GM20000 (cell line): ENCODE measurements at regions not wholly inside any gene's neighbourhood (a gene's known extent, or its start where the extent isn't known, plus 50 kb on each side); places are given as distances from the start of the nearest gene placed in this dataset.

Experiments
- DNase-seq: peaks from one replicate; pipeline ENCODE4 v3.0.0; 2012; ENCODE audit warnings: low spot score
- TF ChIP-seq, protein P1 (sequence below): IDR thresholded peaks from 2 replicates; pipeline ENCODE4 v1.5.1; 2012; ENCODE audit warnings: mild to moderate bottlenecking, control low read depth; ENCODE audit errors: extremely low read depth, missing control alignments

DNA sequence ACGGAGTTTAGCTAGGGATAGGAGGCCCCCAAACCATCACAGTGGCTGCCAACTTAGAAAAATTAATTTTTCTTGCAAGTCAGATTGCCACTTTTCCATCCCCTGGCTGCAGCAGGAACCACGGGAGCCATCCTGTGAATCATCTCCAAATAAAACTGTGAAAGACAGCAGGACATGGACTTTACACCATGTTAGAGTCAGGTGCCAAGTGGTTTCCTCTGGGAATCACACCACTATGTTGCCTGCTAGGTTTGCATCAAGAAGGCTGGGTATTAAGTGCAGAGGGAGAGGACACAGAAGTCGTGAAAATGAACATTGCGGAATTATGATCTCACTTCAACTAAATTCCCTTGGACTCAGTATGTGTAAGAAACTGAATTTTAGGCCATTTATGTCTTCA is 471.3 kb upstream of the GOT2 start:
- TF ChIP-seq, protein P1, sequence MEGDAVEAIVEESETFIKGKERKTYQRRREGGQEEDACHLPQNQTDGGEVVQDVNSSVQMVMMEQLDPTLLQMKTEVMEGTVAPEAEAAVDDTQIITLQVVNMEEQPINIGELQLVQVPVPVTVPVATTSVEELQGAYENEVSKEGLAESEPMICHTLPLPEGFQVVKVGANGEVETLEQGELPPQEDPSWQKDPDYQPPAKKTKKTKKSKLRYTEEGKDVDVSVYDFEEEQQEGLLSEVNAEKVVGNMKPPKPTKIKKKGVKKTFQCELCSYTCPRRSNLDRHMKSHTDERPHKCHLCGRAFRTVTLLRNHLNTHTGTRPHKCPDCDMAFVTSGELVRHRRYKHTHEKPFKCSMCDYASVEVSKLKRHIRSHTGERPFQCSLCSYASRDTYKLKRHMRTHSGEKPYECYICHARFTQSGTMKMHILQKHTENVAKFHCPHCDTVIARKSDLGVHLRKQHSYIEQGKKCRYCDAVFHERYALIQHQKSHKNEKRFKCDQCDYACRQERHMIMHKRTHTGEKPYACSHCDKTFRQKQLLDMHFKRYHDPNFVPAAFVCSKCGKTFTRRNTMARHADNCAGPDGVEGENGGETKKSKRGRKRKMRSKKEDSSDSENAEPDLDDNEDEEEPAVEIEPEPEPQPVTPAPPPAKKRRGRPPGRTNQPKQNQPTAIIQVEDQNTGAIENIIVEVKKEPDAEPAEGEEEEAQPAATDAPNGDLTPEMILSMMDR: no peak
- no peak for DNase-seq

DNA sequence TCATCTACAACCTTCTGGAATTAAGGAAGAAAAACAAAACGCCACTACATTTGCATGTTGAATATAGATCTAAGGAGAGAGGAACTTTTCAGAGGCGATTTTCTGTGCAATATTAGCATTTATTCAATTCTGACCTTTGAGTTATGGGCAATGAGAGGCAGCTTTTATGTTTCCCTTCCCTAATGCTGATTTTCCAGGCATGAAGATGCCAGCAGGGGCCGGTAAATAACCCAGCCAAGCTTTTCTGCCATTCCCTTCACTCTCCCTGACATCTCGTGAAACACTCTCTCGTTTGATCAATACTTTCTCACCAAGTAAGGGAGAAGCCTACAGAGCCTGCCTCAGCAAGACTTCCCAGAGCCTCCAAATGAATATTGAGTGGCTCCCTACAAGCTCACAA is 470.5 kb upstream of the GOT2 start:
- TF ChIP-seq, protein P1: no peak
- DNase-seq: no peak

DNA sequence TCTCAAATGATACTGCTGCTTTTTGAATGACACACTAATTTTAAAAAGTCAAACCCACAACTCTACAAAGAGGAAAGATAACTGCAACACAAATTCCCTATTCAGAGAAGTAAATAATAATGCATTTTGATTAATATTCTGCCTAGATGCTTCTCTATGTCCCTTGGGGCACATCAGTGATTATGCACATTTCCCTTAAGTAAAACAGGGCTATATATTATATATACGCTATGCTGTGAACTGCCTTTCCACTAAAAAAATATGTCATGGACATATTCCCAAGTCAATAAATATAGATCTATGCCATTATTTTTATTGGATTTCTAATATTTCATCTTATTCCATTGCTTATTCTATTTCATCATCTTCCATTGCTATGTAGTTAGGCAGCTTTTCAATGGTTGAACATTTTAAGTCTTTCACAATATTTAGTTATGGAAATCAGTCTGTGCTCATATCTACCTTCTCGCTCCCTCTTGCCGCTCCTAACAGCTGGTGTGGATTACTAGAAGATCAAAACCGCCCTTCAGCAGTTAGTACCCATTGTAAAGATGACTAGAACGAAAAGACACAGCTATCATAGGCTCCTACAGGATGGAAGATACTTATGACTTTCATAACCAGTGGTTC is 468.2 kb upstream of the GOT2 start:
- DNase-seq: no peak
- TF ChIP-seq, protein P1: no peak

DNA sequence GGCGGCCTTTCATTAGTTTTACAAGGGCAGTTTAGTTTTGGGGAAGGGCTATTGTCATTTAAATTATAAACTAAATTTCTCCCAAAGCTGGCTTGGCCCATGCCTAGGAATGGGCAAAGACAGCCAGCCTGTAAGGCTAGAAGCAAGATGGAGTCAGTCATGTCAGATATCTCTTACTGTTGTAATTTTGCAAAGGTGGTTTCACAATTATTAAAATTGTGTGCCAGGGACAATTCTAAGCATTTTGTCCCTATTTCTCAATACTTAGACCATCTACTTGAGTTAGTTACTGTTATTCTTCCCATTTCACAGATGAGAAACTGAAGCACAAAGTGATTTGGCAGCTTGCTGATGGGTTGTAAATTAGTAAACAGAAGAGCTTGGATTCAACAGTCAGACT is 467.7 kb upstream of the GOT2 start:
- TF ChIP-seq, protein P1: no peak
- DNase-seq: no peak

DNA sequence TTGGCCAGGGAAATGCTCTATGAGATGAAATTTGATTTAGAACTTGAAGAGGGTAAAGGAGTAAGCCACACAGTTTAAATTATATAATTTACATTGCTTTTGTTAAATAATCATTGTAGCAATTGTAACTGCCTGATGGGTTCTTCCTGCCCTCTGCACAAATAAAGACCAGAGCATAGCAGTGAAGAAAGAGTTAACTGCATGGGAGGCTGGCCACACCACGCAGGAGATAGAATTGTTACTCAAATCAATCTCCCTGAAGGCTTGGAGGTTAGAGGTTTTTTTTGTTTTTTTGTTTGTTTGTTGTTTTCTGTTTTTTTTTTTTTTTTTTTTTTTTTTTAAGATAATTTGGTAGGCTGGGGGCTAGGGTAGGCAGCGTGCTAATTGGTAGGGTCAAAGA is 467.0 kb upstream of the GOT2 start:
- TF ChIP-seq, protein P1: no peak
- no peak for DNase-seq

DNA sequence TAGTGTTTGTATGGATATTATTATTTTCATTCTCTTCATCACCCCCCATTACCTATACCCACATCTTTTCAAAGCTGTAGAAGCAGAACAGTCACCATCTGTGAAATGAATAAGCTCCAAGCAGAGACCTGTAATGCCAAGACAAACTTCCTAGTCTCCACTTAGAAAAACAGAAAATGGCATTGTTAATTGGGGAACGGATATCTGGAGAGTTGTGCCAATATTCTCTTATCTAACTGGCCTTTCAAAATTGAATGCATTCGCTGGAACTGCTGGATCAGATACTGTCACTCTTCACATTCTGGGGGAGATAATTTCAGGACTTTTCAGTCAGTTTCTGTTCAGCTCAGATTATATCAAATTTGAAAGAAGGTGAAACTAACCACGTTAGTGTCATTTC is 464.4 kb upstream of the GOT2 start:
- no peak for DNase-seq
- TF ChIP-seq, protein P1: no peak

DNA sequence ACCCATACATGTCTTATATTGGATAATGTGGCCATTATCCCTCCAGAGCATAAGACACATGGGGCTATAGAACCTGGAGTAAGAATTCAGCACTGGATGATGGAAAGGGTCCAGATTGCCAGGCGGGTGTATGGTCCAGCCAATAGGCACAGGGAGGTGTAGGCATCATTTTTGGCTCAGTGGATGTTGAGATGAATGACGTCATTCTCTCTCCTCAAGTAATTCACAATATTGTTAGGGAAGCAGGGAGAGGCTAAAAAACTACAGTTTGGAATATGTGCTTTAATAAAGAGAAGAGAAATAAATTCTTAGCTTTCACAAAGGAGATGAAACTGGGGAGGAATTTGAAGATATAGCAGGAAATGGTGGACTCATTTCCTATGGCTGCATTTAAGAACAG is 461.1 kb upstream of the GOT2 start:
- TF ChIP-seq, protein P1: no peak
- DNase-seq: no peak

DNA sequence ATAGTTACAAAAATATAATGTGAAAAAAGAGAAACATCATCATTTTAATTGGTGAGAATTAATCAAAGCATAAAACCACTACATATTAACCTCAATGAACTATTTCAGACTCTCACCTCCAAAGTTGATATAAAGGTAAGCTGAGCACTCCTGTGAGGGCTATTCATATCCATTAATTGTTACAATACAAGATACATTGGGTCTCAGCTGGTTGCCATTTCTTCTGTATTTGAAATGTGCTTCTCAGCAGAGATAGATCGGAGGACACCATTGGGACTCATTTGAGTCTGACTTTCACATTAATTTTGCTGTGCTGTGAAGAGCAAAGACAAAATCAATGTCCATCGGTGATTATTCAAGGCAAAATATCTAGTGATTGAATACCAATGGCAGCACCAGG is 459.5 kb upstream of the GOT2 start:
- TF ChIP-seq, protein P1: no peak
- no peak for DNase-seq
